HepG2 (cell line): ENCODE measurements at regions not wholly inside any gene's neighbourhood (a gene's known extent, or its start where the extent isn't known, plus 50 kb on each side); places are given as distances from the start of the nearest gene placed in this dataset.

Source experiments
- ATAC-seq: fragments of 200-7000 bp; cut with Tn5 transposase; 3 replicates; pipeline ENCODE4 v1.9.1; 2020; ENCODE audit warnings: mild to moderate bottlenecking, moderate library complexity
- BruUV-seq: library from RNA; stranded (reverse); fragments of 400-500 nt; replicated peaks from 2 replicates; lab custom pipeline; 2021; lab: Mats Ljungman, UMichigan
- CTCF ChIA-PET: fragments of 300-600 bp; formaldehyde crosslinking; extraction: SDS; loops from one replicate; lab custom pipeline; 2021; ENCODE audit warnings: low total read pairs, inconsistent platforms, low intra/inter-chr PET ratio; lab: Yijun Ruan, JAX
- POLR2A ChIA-PET: fragments of 350-600 bp; sonication (Branson Sonifier 250); formaldehyde crosslinking; loops from one replicate; lab custom pipeline; 2020; ENCODE audit warnings: antibody characterized with exemption, inconsistent platforms; lab: Yijun Ruan, JAX
- DNase-seq: peaks from one replicate; pipeline ENCODE4 v3.0.0-alpha.2; 2015; ENCODE audit warnings: low spot score
- FAIRE-seq: peaks from 3 replicates; lab custom pipeline; 2011; peaks lifted over from hg19 to GRCh38; lab: Jason Lieb, UNC
- H2AFZ ChIP-seq: one replicate; pipeline ENCODE4 v1.6.1; 2011; ENCODE audit warnings: low read length, inconsistent platforms
- H3K27ac ChIP-seq: fragments of 300-600 bp; 3 replicates; pipeline ENCODE4 v1.8.0; 2011; ENCODE audit warnings: mixed run types, mild to moderate bottlenecking, mixed read lengths, low read length, inconsistent platforms; ENCODE audit not compliant: insufficient read depth; ENCODE audit errors: extremely low read length
- H3K27me3 ChIP-seq, 2 experiments: fragments of 200-600 bp in 1 of 2; 2 replicates in 1 of 2; 3 replicates in 1 of 2; pipeline versions ENCODE4 v1.6.0 to v1.8.0; 2011; ENCODE audit warnings: low read length in 2 of 2, mild to moderate bottlenecking in 2 of 2, moderate library complexity in 2 of 2, inconsistent platforms in 1 of 2; ENCODE audit not compliant: insufficient read depth in 2 of 2, control insufficient read depth in 1 of 2
- H3K36me3 ChIP-seq, 2 experiments: fragments of 200-600 bp in 1 of 2; replicated peaks in 1 of 2; 2 replicates in 1 of 2; 3 replicates in 1 of 2; pipeline versions ENCODE4 v1.5.1 to v1.8.0; 2011; ENCODE audit warnings: low read length in 2 of 2, inconsistent platforms in 1 of 2; ENCODE audit not compliant: insufficient read depth in 2 of 2, control insufficient read depth in 1 of 2
- H3K4me1 ChIP-seq: 2 replicates; pipeline ENCODE4 v1.5.1; 2012; ENCODE audit warnings: low read length, inconsistent platforms; ENCODE audit not compliant: insufficient read depth
- H3K4me2 ChIP-seq: 2 replicates; pipeline ENCODE4 v1.6.0; 2011; ENCODE audit warnings: low read depth, low read length, inconsistent platforms
- H3K4me3 ChIP-seq, 3 experiments: fragments of 200-600 bp in 1 of 3; sonication (generic), shearing (Covaris generic) in 1 of 3; replicated peaks in 1 of 3; 2 replicates each; pipeline ENCODE4 v1.5.1; 2011 to 2016; ENCODE audit warnings: low read length in 3 of 3, inconsistent platforms in 2 of 3, low read depth in 2 of 3, mild to moderate bottlenecking in 2 of 3, control low read depth in 1 of 3, mixed read lengths in 1 of 3; ENCODE audit not compliant: insufficient read depth in 1 of 3
- H3K79me2 ChIP-seq: one replicate; pipeline ENCODE4 v1.6.1; 2011; ENCODE audit warnings: low read length, inconsistent platforms; ENCODE audit not compliant: insufficient read depth
- H3K9ac ChIP-seq: 2 replicates; pipeline ENCODE4 v1.6.0; 2011; ENCODE audit warnings: mild to moderate bottlenecking, low read depth, low read length, inconsistent platforms; ENCODE audit not compliant: insufficient read depth
- H3K9me3 ChIP-seq: 2 replicates; pipeline ENCODE4 v1.5.1; 2012; ENCODE audit warnings: mild to moderate bottlenecking, low read length
- H4K20me1 ChIP-seq: 2 replicates; pipeline ENCODE4 v1.6.0; 2011; ENCODE audit warnings: inconsistent platforms, mild to moderate bottlenecking, low read length, moderate library complexity; ENCODE audit not compliant: insufficient read depth
- ATF4 ChIP-seq, 2 experiments: fragments of 450-650 bp in 1 of 2; sonication (generic) in 1 of 2; formaldehyde crosslinking; IDR thresholded peaks; 2 replicates each; pipeline versions ENCODE4 v1.5.0 to v1.8.0; 2020 to 2022; ENCODE audit warnings: mild to moderate bottlenecking in 1 of 2, missing genetic modification reagents in 1 of 2
- FOXA3 ChIP-seq: IDR thresholded peaks from 2 replicates; pipeline ENCODE4 v1.6.1; 2016; ENCODE audit warnings: missing genetic modification reagents, missing compliant biosample characterization
- HOMEZ ChIP-seq: IDR thresholded peaks from 2 replicates; pipeline ENCODE4 v1.6.1; 2016; ENCODE audit warnings: low read depth
- JARID2 ChIP-seq: sonication (generic); formaldehyde crosslinking; IDR thresholded peaks from 2 replicates; pipeline ENCODE4 v1.8.1; 2023; ENCODE audit warnings: missing genetic modification reagents, inconsistent platforms; ENCODE audit not compliant: insufficient replicate concordance
- KDM4B ChIP-seq: sonication (generic); formaldehyde crosslinking; IDR thresholded peaks from 2 replicates; pipeline ENCODE4 v1.4.0; 2020; ENCODE audit warnings: missing genetic modification reagents
- MBD4 ChIP-seq: IDR thresholded peaks from 2 replicates; pipeline ENCODE4 v1.6.1; 2012; ENCODE audit warnings: low read length, inconsistent platforms, borderline replicate concordance
- NR1H2 ChIP-seq: sonication (generic); formaldehyde crosslinking; IDR thresholded peaks from 2 replicates; pipeline ENCODE4 v1.8.1; 2022; ENCODE audit warnings: low read depth, missing genetic modification reagents, borderline replicate concordance
- RBM22 ChIP-seq: fragments of 200-400 bp; formaldehyde crosslinking; optimal IDR thresholded peaks from 2 replicates; pipeline ENCODE3; 2017; ENCODE audit warnings: mild to moderate bottlenecking, low read length, moderate library complexity
- SYNCRIP ChIP-seq: fragments of 200-400 bp; formaldehyde crosslinking; IDR thresholded peaks from 2 replicates; pipeline ENCODE4 v1.6.1; 2018; ENCODE audit warnings: mild to moderate bottlenecking, low read depth, low read length; ENCODE audit not compliant: insufficient read depth
- TRIM24 ChIP-seq: sonication (generic); formaldehyde crosslinking; IDR thresholded peaks from 2 replicates; pipeline ENCODE4 v1.8.0; 2022; ENCODE audit warnings: mild to moderate bottlenecking, missing genetic modification reagents
- ZFP36L1 ChIP-seq: sonication (generic); formaldehyde crosslinking; IDR thresholded peaks from 2 replicates; pipeline ENCODE4 v1.8.0; 2022; ENCODE audit warnings: mild to moderate bottlenecking, missing genetic modification reagents, moderate library complexity
- ZFP41 ChIP-seq: sonication (generic); formaldehyde crosslinking; IDR thresholded peaks from 2 replicates; pipeline ENCODE4 v1.4.0; 2020; ENCODE audit warnings: mild to moderate bottlenecking, missing genetic modification reagents, borderline replicate concordance
- ZMYM4 ChIP-seq: sonication (generic); formaldehyde crosslinking; IDR thresholded peaks from 2 replicates; pipeline ENCODE4 v1.8.1; 2023; ENCODE audit warnings: mild to moderate bottlenecking, missing genetic modification reagents
- ZNF232 ChIP-seq: sonication (generic); formaldehyde crosslinking; IDR thresholded peaks from 2 replicates; pipeline ENCODE4 v1.4.0; 2020; ENCODE audit warnings: missing genetic modification reagents, borderline replicate concordance
- ZNF317 ChIP-seq: sonication (generic); formaldehyde crosslinking; IDR thresholded peaks from 2 replicates; pipeline ENCODE4 v1.5.0; 2020; ENCODE audit warnings: mild to moderate bottlenecking, missing genetic modification reagents
- ZNF597 ChIP-seq: sonication (generic); formaldehyde crosslinking; IDR thresholded peaks from 2 replicates; pipeline ENCODE4 v1.5.0; 2020; ENCODE audit warnings: missing genetic modification reagents
- ZNF616 ChIP-seq: sonication (generic); formaldehyde crosslinking; IDR thresholded peaks from 2 replicates; pipeline ENCODE4 v1.5.0; 2020; ENCODE audit warnings: low read depth, mild to moderate bottlenecking, missing genetic modification reagents
- WGBS: methylation state at CpG from one replicate; pipeline ENCODE4 v1.1.6; 2017; ENCODE audit warnings: low lambda C conversion rate; 5-methylcytosine and 5-hydroxymethylcytosine counted together
- in situ Hi-C: cut with HindIII; loops from 2 replicates; pipeline ENCODE4 v1.10.0; 2017; ENCODE audit warnings: low pct_unique_long_range_greater_than_20kb; ENCODE audit not compliant: extremely low pct_ligation_motif_present
- intact Hi-C: fragments of 100-400 bp; cut with micrococcal nuclease; formaldehyde crosslinking; loops from one replicate; pipeline ENCODE4 v1.10.0; 2022; ENCODE audit not compliant: unreplicated experiment

- TF ChIP-seq ZNF597 (CRISPR knock-in tag) (no peak), ZNF317 (CRISPR knock-in tag) (no peak), KDM4B (CRISPR knock-in tag) (no peak), MBD4 (no peak), NR1H2 (CRISPR knock-in tag) (no peak), ATF4 (CRISPR knock-in tag; IDR thresholded peaks at IDR 0.05) (no peak)
Measured at GRCh38 chr10:45526309-45526905, 146.2 kb downstream of the ZFAND4 start (continued).

- no peaks in the 10 kb centered on the region; the same call in 1 of the 2 replicates for H4K20me1 ChIP-seq
- no peak overlapping the region for H3K27ac ChIP-seq
- H3K4me1 ChIP-seq = peaks cover 11% of the 10 kb centered on the region
- no peak overlapping the region for H3K9ac ChIP-seq
- H3K36me3 ChIP-seq = no peaks in the 10 kb centered on the region; a peak in 1 of 5 replicates
- in situ Hi-C loops = no loop called here
- no peak for FAIRE-seq
- H2AFZ ChIP-seq = no peak overlapping the region
- no peak overlapping the region for H3K4me3 ChIP-seq
- H3K4me2 ChIP-seq = no peak overlapping the region
- ChIA-PET CTCF (no interaction called here), POLR2A (no interaction called here)
- no peaks in the 10 kb centered on the region for H3K79me2 ChIP-seq
- H3K9me3 ChIP-seq = no peaks in the 10 kb centered on the region
- intact Hi-C loops = no loop called here
- TF ChIP-seq ZFP41 (CRISPR knock-in tag) (no peak), FOXA3 (CRISPR knock-in tag) (no peak), ZNF616 (CRISPR knock-in tag) (no peak), ZFP36L1 (CRISPR knock-in tag) (no peak), ZMYM4 (no peak), JARID2 (CRISPR knock-in tag) (no peak), TRIM24 (no peak), RBM22 (no peak), HOMEZ (CRISPR knock-in tag) (no peak), SYNCRIP (no peak), ZNF232 (CRISPR knock-in tag) (no peak)
- no peak for DNase-seq
- H3K27me3 ChIP-seq = no peaks in the 10 kb centered on the region
- BruUV-seq = no TSS peak
- no peak for ATAC-seq
- WGBS = 95% methylated on average over 4 of the region's 4 CpGs
Measured at GRCh38 chr10:45520476-45520875, 146.5 kb downstream of the ALOX5 start.
